ENCODE measurements at regions not wholly inside any gene's neighbourhood (a gene's known extent, or its start where the extent isn't known, plus 50 kb on each side); places are given as distances from the start of the nearest gene placed in this dataset.

GRCh38 chr1:106615473-106615872, 441.0 kb upstream of the PRMT6 start:
- TF ChIP-seq POLR2AphosphoS5 (IDR thresholded peaks at IDR 0.05; ENCODE audit: low read depth, low read length) (no peak), POLR2A (IDR thresholded peaks at IDR 0.05; ENCODE audit: low read depth, low read length) (no peak), TAF1 (IDR thresholded peaks at IDR 0.05; ENCODE audit: borderline replicate concordance, low read depth, low read length) (no peak)
